ENCODE measurements at regions not wholly inside any gene's neighbourhood (a gene's known extent, or its start where the extent isn't known, plus 50 kb on each side); places are given as distances from the start of the nearest gene placed in this dataset.

DNA sequence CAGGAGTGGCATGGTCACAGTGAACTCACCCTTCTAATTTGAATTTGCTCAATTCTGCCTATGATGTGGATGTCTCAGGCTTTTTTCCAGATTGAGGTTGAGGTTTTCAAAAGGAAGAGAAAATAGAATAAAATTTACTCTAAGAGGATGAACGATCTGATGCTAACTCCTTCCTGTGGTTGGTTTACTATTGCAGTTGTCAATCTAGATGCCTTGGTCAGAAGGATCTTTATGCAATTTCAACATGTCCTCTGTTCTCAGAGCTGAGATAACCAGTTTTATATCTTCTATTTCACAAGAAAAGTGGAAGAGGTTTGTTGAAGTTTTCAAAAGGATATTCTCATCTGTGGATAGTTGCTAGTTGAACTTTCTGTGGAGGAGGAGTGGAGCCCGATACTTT, 150.7 kb upstream of the WDR11 start:
- DNase-seq, result no peak
- intact Hi-C loops (cut with DNase I), result no loop called here
- ATAC-seq (ENCODE audit: poor library complexity), result no peak

DNA sequence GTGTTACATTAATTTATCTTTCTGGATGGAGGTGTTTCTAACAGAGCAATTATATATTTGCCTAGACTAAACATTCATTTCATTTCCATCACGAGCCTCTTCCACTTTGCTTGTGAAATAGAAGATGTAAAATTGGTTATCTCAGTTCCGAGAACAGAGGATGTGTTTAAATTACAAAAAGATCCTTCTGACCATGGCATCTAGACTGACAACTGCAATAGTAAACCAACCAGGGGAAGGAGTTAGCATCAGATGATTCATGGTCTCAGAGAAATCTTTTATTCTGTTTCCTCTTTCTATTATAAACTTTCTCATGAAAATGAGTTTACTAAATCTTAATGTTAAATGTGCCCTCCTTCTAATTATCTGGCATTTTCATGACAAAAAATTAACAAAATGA, 149.8 kb upstream of the WDR11 start:
- intact Hi-C loops (cut with DNase I), result no loop called here
- no peak for ATAC-seq (ENCODE audit: poor library complexity)
- no peak for DNase-seq

DNA sequence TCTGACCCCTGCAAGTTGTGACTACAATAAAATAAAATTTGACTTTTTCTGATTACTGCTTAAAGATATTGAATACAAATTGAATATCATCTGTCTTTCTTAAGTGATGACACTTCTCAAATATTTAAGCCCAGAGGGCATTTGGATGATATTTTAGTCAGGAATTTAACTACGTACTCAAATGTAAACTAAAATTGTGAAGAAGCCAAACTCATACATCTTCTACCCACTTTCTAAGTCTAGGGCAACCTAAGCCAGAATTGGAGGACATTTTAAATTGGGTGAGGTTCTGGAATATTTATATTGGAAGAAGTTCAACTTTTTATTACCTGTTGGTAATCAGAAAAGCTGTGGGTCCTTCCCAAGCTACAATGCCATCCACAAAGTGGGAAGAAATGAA, 149.1 kb upstream of the WDR11 start:
- no peak for ATAC-seq (ENCODE audit: poor library complexity)
- intact Hi-C loops (cut with DNase I), result no loop called here
- DNase-seq, result no peak

DNA sequence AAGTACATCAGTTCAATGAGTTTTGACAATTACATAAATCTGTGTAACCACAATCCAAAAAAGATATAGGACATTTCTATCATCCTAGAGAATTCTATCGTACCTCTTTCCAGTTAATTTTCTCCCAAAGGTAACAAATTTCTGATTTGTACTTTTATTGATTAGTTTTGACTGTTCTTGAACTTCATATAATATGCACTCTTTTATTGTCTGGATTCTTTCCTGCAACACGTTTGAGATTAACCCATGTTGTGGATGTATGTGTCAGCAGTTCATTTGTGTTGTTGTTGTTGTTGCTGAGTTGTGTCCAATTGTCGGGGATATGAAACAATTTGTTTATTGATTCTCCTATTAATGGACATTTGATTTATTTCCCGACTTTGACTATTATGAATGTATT, 145.9 kb upstream of the WDR11 start:
- DNase-seq (no peak), ATAC-seq (ENCODE audit: poor library complexity) (no peak)
- intact Hi-C loops (cut with DNase I), result no loop called here

DNA sequence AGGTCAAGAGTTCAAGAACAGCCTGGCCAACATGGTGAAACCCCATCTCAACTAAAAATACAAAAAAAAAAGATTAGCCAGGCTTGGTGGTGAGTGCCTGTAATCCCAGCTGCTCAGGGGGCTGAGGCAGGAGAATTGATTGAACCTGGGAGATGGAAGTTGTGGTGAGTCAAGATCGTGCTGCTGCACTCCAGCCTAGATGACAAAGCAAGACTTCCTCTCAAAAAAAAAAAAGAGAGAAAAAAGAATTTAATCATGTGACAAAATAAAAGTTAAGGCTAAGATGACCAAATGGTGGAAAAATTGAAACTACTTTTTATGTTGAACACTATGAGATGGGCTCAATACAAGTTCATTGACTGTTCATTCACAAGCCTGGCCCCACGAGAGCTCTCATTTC, 141.1 kb upstream of the WDR11 start:
- intact Hi-C loops (cut with DNase I), result no loop called here
- DNase-seq, result no peak
- ATAC-seq (ENCODE audit: poor library complexity), result no peak

DNA sequence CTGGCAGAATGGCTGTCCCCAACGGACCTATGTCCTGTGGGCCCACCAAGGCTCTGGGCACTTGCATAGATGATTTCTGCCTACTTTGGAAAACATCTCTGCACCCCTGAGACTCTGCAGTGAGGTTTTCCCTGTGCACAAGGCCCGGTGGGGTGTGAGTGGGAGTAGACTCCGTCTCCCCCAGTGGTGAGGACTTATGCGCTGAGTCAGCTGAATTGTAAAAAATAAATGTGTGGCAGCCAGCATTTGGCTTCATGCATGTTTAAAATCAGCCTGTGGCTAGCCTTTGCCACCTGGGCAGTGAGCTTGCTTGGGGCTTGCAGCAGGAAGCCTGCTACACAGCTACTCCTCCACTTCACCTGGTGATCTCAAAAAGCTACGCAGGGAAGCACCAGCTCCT, 139.3 kb upstream of the WDR11 start:
- no peak for ATAC-seq (ENCODE audit: poor library complexity)
- intact Hi-C loops (cut with DNase I), result no loop called here
- DNase-seq, result no peak

DNA sequence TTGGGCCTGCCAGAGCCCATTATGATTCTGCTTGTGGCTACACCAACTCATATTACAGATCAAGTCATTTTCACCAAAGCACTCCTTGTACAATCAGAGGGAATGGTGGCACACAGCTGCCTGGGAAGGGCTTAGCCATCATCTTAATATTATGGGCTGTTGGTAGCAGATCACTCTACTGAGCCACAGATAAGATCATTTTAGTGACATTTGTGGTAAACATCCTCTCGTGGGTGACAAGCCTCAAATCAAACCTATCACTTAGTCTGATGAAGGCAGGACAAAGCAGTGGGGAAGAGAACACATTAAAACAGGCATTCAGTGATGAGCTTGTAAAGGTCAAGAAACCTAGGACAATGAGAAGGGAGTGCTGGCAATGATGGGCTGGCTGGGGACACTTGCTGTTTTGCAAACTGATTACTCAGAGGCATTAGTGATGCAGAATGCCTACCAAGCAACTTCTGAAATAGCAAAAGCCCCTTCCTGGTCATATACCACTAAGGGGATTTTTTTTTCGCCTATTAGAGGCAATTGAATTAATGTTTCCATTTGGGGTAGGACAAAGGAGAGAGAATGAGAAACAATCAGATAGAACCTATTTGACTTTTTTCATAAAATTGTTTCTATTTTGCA, 137.5 kb upstream of the WDR11 start:
- intact Hi-C loops (cut with DNase I), result no loop called here
- no peak for DNase-seq
- no peak for ATAC-seq (ENCODE audit: poor library complexity)

DNA sequence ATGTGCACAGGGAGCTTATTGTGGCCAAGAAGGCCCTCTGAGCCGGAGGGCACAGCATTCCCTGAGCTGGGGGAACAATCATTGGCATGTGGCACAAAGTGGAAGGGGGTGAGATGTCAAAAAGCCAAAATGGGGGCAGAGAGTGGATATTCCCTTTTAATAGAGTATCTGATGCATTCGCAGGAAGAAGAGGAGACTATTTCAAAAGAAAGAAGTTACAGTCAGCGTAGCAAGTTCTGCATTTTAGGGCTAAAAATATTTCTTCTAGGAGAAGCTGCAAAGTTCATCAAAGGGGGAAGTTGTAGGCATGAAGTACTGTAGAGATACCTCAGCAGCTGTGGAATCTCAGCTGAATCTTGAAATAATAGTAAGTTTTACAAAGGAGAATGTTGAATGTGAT, 136.0 kb upstream of the WDR11 start:
- no peak for ATAC-seq (ENCODE audit: poor library complexity)
- DNase-seq, result no peak
- intact Hi-C loops (cut with DNase I), result no loop called here

DNA sequence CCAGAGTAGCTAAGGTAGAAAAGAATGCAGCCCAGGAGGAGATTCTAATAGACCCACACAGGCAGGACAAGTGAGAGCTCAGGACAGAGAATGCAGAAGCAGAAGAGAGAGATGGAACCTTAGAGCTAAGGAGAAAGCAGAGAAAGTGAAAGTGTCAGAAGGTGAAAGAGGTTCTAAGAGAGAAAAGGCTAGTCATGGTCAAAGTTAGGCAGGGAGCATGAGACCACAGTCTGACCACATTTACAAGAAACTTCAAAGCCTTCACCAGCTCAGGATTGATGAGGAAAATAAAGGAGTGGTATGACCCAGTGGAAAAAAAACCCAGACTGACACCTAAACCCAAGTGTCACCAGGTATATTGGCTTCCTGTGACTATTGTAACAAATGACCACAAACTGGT, 131.8 kb upstream of the WDR11 start:
- ATAC-seq (ENCODE audit: poor library complexity), result no peak
- intact Hi-C loops (cut with DNase I), result no loop called here
- DNase-seq, result no peak

DNA sequence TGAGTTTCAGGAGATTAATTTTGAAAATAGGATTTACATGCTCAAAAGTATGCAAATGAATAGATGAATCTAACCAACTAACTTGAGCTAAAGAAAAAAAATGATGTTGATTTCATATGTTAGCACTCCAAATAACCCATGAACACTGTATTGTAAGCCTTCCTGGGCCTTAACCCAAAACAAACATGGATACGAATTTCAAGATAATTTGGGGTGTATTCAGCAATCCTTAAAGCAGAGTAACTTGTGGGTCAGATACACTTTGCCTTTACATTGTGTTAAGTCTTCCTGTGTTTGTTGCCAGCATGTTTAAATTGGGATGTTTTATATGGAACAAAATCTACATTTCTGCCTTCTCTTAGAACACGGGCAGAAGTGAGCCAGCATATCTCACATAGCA, 124.2 kb upstream of the WDR11 start:
- no peak for DNase-seq
- ATAC-seq (ENCODE audit: poor library complexity), result no peak
- intact Hi-C loops (cut with DNase I), result no loop called here

DNA sequence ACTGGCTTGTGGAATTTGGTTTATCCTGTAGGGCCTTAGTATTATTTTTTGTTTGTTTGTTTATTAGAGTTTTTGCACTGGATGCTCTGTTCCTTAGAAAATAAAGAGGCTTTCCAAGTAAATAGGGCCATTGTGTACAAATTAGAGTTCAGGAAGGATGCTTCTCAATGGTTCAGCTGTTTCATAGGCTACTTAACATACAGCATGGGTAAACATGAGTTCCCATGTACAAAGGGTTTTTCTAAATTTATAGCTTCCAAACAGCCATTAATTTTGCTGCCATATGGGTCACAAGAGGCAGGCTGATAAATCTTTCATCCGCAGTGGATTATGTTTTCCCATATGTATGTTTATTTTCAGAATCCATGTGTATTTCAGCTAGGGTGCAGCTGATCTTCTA, 121.6 kb upstream of the WDR11 start:
- intact Hi-C loops (cut with DNase I), result no loop called here
- no peak for DNase-seq
- no peak for ATAC-seq (ENCODE audit: poor library complexity)

DNA sequence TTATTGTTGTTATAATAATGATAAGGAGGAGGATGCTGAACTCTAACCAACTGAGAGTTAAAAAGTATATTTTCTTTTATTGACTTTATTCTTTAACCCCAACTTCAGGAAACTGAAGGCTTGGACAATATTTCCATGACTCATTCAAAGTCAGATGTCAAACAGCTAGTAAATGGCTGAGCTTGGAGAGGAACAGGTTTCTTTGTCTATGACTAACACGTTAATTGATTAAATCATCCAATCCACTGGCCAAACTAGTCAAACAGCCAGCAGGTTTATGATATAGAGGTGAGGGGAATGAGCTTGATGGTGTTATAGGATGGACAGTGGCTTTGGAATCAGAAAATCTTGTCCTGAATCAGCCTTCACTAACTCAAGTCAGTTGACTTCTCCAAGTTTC, 119.1 kb upstream of the WDR11 start:
- ATAC-seq (ENCODE audit: poor library complexity), result no peak
- intact Hi-C loops (cut with DNase I), result no loop called here
- no peak for DNase-seq

DNA sequence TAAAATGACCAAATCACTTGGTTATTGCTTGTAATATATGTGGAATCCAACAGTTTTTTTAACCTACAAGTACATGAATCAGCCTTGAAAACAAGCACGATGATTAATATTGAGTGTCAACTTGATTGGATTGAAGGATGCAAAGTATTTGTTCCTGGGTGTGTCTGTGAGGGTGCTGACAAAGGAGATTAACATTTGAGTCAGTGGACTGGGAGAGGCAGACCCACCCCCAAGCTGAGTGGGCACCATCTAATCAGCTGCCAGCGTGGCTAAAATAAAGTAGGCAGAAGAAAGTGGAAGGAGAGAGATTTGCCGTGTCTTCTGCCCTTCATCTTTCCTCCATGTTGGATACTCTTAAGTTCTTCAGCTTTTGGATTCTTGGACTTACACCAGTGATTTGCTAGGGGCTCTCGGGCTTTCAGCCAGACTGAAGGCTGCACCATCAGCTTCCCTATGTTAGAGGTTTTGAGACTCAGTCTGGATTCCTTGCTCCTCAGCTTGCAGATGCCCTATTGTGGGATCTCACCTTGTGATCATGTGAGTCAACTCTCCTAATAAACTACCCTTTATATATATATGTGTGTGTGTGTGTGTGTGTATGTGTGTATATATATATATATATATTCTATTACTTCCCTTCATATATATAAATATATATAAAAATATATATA, 118.4 kb upstream of the WDR11 start:
- DNase-seq (no peak), ATAC-seq (ENCODE audit: poor library complexity) (no peak)
- intact Hi-C loops (cut with DNase I), result no loop called here

DNA sequence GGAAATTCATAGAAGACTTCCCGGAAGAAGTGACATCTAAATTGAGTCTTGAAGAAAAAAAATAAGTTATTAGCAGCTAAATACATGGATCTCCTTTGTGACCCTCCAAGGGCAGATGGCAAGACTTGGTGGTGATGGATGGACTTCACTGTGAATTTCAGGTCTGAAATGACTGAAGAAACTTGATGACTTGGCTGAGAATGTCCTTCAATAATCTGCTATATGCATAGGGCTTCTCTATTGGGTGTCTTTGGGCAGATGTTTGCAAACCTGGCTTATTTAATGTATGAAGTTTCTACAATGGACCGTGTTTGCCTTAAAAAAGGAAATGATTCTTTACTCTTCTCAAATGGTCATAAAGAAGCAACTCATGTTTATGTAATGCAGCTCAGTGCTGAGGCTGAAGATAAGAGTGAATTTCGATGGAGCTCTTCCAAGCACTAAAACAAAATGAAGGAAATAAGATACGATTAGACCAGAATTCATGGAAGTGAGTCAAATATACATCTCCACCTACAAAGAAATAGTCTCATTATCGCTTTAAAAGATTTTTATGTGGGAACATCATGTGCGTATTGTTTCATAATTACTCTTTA, 116.6 kb upstream of the WDR11 start:
- DNase-seq (no peak), ATAC-seq (ENCODE audit: poor library complexity) (no peak)
- intact Hi-C loops (cut with DNase I), result loop anchor here (5.0 kb wide), 1 partner anchor 1047 kb away; no protein-coding TSS in a partner anchor

DNA sequence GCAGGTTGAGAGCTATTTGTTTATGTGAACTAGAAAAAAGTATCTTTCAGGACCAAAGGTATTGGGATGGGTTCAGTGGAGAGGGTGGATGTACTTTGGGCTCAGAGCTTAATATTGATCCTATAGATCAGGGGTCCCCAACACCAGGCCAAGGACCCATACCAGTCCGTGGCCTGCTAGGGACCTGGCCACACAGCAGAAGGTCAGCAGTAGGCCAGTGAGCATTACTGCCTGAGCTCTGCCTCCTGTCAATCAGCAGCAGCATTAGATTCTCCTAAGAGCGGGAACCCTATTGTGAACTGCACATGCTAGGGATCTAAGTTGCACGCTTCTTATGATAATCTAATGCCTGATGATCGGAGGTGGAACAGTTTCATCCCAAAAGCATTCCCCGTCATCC, 115.8 kb upstream of the WDR11 start:
- no peak for DNase-seq
- ATAC-seq (ENCODE audit: poor library complexity), result no peak
- intact Hi-C loops (cut with DNase I), result loop anchor here (5.0 kb wide), 1 partner anchor 1048 kb away; no protein-coding TSS in a partner anchor

DNA sequence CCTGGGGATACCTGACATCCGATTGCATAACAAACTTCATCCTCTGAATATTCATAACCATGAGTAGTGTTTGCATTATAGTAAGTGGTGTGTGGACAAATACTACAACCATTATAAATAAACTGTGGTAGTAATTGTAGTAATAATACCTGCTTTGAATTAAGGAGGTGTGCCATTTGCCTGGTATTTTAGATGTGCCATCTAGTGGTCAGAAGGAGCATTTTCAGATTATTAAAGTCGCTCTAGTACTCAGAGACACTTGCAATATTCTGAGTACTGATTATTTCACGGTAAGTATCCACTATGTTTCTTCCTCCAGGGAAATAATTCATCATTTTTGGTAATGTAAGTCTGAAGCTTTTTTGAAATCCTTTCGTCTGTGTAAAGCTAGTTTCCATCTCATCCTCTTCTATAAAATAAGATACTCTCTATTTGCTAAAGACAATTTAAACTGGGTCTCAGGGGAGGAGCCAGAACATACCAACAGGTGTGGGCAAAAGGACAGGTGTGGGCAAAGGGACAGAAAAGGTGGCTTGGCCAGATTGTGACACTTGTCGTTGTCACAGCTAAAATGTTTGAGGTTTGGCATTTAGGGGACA, 115.3 kb upstream of the WDR11 start:
- intact Hi-C loops (cut with DNase I), result loop anchor here (5.0 kb wide), 1 partner anchor 1049 kb away; no protein-coding TSS in a partner anchor
- ATAC-seq (ENCODE audit: poor library complexity) (no peak), DNase-seq (no peak)

DNA sequence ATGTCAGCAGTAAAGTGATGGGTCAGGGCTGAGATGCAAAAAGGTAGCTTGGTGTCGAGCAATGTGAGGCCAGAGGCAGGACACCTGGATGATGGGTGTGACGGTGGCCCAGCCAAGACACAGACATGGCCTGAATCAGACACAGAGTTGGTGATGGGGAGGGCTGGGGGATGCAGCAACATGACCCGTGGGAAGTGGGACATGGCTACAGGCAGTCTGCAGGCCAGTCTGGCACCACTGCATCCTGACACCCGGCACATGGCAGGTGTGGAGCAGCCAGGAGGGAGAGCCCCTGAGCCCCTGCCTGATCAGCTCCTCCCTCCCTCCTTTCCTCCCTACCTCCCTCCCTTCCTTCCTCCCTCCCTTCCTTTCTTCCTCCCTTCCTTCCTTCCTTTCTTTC, 114.8 kb upstream of the WDR11 start:
- ATAC-seq (ENCODE audit: poor library complexity) (no peak), DNase-seq (no peak)
- intact Hi-C loops (cut with DNase I), result loop anchor here (5.0 kb wide), 1 partner anchor 1049 kb away; no protein-coding TSS in a partner anchor

DNA sequence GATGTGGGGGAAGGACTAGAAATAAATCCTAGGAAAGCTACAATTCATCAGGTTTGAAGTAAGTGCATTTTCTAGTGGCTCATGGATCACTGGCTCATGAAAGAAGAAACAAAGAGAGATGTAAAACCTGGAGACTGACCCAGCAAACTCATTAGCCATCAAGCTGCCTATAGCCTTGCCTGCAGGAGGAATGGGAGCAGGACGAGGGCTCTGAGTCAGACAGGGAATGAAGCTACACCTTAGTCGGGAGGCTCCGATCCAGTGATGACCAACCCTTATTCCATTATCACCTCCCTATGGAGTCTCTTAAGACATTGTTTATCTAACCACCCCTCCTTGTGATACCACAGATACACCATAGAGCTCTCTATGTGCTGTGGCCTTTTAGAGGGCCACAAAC, 112.5 kb upstream of the WDR11 start:
- DNase-seq (no peak), ATAC-seq (ENCODE audit: poor library complexity) (no peak)
- intact Hi-C loops (cut with DNase I), result loop anchor here (5.0 kb wide), 1 partner anchor 1051 kb away; no protein-coding TSS in a partner anchor

DNA sequence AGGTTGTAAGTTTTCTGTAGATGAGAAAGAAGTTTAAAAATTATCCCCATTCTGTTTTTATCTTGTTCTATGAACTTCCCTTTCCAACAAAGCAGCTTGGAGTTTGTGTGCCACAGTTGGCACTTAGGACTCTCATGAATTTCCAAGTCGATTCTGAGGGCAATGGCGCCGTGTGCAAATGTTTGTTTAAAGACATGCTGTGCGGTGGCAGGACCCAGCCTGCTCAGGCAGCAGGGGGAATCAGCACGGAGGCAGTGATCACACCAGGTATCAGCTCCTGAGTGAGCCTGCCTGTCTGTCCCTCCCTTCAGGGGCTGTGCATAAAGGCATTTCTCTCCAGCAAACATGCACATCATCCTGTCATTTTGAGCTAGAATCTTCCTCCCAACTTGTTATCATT, 109.8 kb upstream of the WDR11 start:
- DNase-seq (no peak), ATAC-seq (ENCODE audit: poor library complexity) (no peak)
- intact Hi-C loops (cut with DNase I), result no loop called here

DNA sequence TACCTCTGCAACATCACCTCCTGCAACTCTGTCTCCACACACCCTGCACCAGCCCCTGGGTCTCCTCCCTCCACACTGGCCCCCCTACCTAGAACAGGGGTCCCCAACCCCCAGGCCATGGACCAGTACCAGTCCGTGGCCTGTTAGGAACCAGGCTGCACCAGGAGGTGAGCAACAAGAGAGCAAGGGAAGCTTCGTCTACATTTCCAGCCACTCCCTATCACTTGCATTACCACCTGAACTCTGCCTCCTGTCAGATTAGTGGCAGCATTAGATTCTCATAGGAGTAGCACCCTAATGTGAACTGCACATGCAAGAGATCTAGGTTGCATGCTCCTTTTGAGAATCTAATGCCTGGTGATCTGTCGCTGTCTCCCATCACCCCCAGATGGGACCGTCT, 108.8 kb upstream of the WDR11 start:
- intact Hi-C loops (cut with DNase I), result no loop called here
- DNase-seq (no peak), ATAC-seq (ENCODE audit: poor library complexity) (no peak)
